Panc1 (cell line): ENCODE measurements at regions not wholly inside any gene's neighbourhood (a gene's known extent, or its start where the extent isn't known, plus 50 kb on each side); places are given as distances from the start of the nearest gene placed in this dataset.
"Not testable (repeated sequence)": the region's sequence is repeated elsewhere in the genome, so short reads cannot be mapped to it uniquely, and the experiment has no call there.

ENCODE experiments used
- ATAC-seq: fragments of 200-7000 bp; cut with Tn5 transposase; 2 replicates; pipeline ENCODE4 v1.9.1; 2020; ENCODE audit warnings: mild to moderate bottlenecking, moderate library complexity
- BruUV-seq: library from RNA; stranded (reverse); fragments of 400-500 nt; replicated peaks from 2 replicates; lab custom pipeline; 2021; lab: Mats Ljungman, UMichigan
- CTCF ChIA-PET: fragments of 300-600 bp; sonication (Branson Sonifier 250); formaldehyde crosslinking; loops from one replicate; lab custom pipeline; 2022; ENCODE audit warnings: antibody characterized with exemption; lab: Charles Lee
- POLR2A ChIA-PET: fragments of 300-600 bp; sonication (Branson Sonifier 250); formaldehyde crosslinking; loops from one replicate; lab custom pipeline; 2022; ENCODE audit warnings: antibody characterized with exemption; lab: Charles Lee
- DNase-seq: peaks from one replicate; pipeline ENCODE4 v3.0.0-alpha.2; 2010; ENCODE audit warnings: low read depth, low spot score
- H3K27ac ChIP-seq: 2 replicates; pipeline ENCODE4 v1.5.1; 2011; ENCODE audit warnings: mild to moderate bottlenecking, low read length, inconsistent platforms
- H3K27me3 ChIP-seq: fragments of 200-500 bp; sonication (Bioruptor generic); 2 replicates; pipeline ENCODE4 v1.6.0; 2014; ENCODE audit warnings: low read length, inconsistent platforms; ENCODE audit not compliant: control insufficient read depth, insufficient read depth
- H3K36me3 ChIP-seq: fragments of 200-500 bp; sonication (Bioruptor generic); 2 replicates; pipeline ENCODE4 v1.5.1; 2014; ENCODE audit warnings: inconsistent platforms, mild to moderate bottlenecking, low read length, moderate library complexity; ENCODE audit not compliant: control insufficient read depth, insufficient read depth
- H3K4me1 ChIP-seq: 2 replicates; pipeline ENCODE4 v1.5.1; 2011; ENCODE audit warnings: inconsistent platforms, mild to moderate bottlenecking, low read length, moderate library complexity; ENCODE audit not compliant: control insufficient read depth, insufficient read depth
- H3K4me3 ChIP-seq, 2 experiments: 2 replicates each; pipeline ENCODE4 v1.5.1; 2011 to 2012; ENCODE audit warnings: low read depth in 2 of 2, low read length in 2 of 2, mild to moderate bottlenecking in 2 of 2, inconsistent platforms in 1 of 2, moderate library complexity in 1 of 2
- H3K9me3 ChIP-seq: fragments of 200-500 bp; sonication (Bioruptor generic); 2 replicates; pipeline ENCODE4 v1.5.1; 2014; ENCODE audit warnings: low read depth, mild to moderate bottlenecking, inconsistent platforms, low read length, moderate library complexity; ENCODE audit not compliant: control insufficient read depth, insufficient read depth
- CTCF ChIP-seq: fragments of 450-650 bp; IDR thresholded peaks from 2 replicates; pipeline ENCODE4 v1.5.1; 2017; ENCODE audit warnings: mild to moderate bottlenecking
- POLR2AphosphoS5 ChIP-seq: IDR thresholded peaks from 2 replicates; pipeline ENCODE4 v1.6.1; 2012; ENCODE audit warnings: mild to moderate bottlenecking, low read depth, low read length, moderate library complexity
- REST ChIP-seq, 2 experiments: IDR thresholded peaks; 2 replicates each; pipeline ENCODE4 v1.6.1; 2011 to 2012; ENCODE audit warnings: low read depth in 2 of 2, control low read depth in 1 of 2, low read length in 1 of 2, mild to moderate bottlenecking in 1 of 2, moderate library complexity in 1 of 2; ENCODE audit not compliant: insufficient read depth in 1 of 2
- SIN3A ChIP-seq: IDR thresholded peaks from 2 replicates; pipeline ENCODE4 v1.6.1; 2012; ENCODE audit warnings: low read depth, mild to moderate bottlenecking, low read length, moderate library complexity, borderline replicate concordance; ENCODE audit not compliant: insufficient read depth
- TCF7L2 ChIP-seq: IDR thresholded peaks from 2 replicates; pipeline ENCODE4 v1.6.1; 2011; ENCODE audit warnings: mild to moderate bottlenecking, low read depth, low read length, inconsistent platforms
- in situ Hi-C: cut with HindIII; loops from 2 replicates; pipeline ENCODE4 v1.10.0; 2016; ENCODE audit warnings: low sequenced_read_pairs, low pct_unique_long_range_greater_than_20kb
- intact Hi-C: fragments of 100-400 bp; cut with micrococcal nuclease; formaldehyde crosslinking; loops from one replicate; pipeline ENCODE4 v1.10.0; 2022; ENCODE audit not compliant: unreplicated experiment

DNA sequence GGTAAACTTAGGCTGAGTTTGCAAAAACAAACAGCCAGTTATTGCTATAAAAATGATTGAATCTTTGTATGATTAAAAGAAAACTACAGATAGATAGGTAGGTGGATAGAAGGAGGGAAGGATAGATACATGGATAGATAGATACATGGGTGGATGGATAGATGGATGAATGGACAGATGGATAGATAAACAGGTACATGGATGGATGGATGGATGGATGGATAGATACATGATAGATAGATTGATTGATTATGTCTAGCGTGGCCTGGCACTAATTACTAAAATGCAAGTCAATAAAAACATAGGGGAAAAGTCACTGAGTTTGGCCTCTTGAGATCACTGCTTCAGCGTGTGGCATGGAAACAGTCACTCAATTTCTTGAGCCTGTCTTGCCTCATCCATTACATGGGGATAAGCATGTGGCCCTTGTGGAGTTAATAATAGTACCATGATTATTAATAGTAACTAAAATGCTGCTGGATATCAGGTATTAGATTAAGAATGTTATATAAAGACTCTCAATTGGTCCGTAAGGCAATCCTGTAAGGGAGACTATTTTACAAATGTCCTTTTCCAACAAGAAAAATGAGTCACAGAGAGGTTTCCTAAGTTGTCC is 184.9 kb downstream of the HS3ST3A1 start:
- ATAC-seq: no peak
- ChIA-PET CTCF (no interaction called here), POLR2A (no interaction called here)
- no peak overlapping the region for H3K27ac ChIP-seq
- no peaks in the 10 kb centered on the region for H3K36me3 ChIP-seq
- no peak for DNase-seq
- no peaks in the 10 kb centered on the region for H3K4me1 ChIP-seq
- intact Hi-C loops (no loop called here), in situ Hi-C loops (no loop called here)
- no peak for TF ChIP-seq POLR2AphosphoS5
- TF ChIP-seq SIN3A: no peak
- no peak for TF ChIP-seq CTCF
- TF ChIP-seq REST (IDR thresholded peaks at IDR 0.05; ENCODE audit: insufficient read depth in 1 of 2, low read depth in 2 of 2, low read length in 1 of 2): no peak
- no peak for TF ChIP-seq TCF7L2
- H3K4me3 ChIP-seq: no peak overlapping the region
- H3K27me3 ChIP-seq: no peaks in the 10 kb centered on the region
- BruUV-seq: no TSS peak
- no peaks in the 10 kb centered on the region for H3K9me3 ChIP-seq

- no peak for DNase-seq
- Histone ChIP-seq H3K4me3 (no peak overlapping the region), H3K27me3 (no peaks in the 10 kb centered on the region), H3K27ac (no peak overlapping the region), H3K4me1 (no peaks in the 10 kb centered on the region), H3K9me3 (no peaks in the 10 kb centered on the region), H3K36me3 (no peaks in the 10 kb centered on the region)
- in situ Hi-C loops (no loop called here), intact Hi-C loops (no loop called here)
- TF ChIP-seq TCF7L2: no peak
- TF ChIP-seq POLR2AphosphoS5: no peak
- TF ChIP-seq REST (IDR thresholded peaks at IDR 0.05; ENCODE audit: insufficient read depth in 1 of 2, low read depth in 2 of 2, low read length in 1 of 2): no peak
- no peak for TF ChIP-seq SIN3A
- TF ChIP-seq CTCF: no peak
- BruUV-seq: no TSS peak
- ATAC-seq: no peak
- ChIA-PET CTCF (no interaction called here), POLR2A (no interaction called here)
Observed at GRCh38 chr17:13415871-13416416, 185.8 kb downstream of the HS3ST3A1 start.

DNA sequence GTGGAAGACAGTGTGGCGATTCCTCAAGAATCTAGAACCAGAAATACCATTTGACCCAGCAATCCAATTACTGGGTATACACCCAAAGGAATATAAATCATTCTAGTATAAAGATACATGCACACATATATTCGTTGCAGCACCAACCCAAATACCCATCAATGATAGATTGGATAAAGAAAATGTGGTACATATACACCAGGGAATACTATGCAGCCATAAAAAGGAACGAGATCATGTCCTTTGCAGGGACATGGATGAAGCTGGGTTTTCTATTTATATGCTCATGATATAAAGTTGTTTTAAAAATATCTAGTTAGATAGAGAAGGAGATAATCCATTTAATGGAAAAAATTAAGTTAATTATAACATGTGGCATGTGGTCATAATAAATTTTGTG is 186.5 kb downstream of the HS3ST3A1 start:
- H3K27ac ChIP-seq: not testable (repeated sequence)

More for the DNA sequence above, 186.5 kb downstream of the HS3ST3A1 start:
- in situ Hi-C loops, BruUV-seq, intact Hi-C loops, H3K27me3 ChIP-seq, POLR2A ChIA-PET, DNase-seq, H3K4me3 ChIP-seq, H3K9me3 ChIP-seq, H3K36me3 ChIP-seq, H3K4me1 ChIP-seq, ATAC-seq, CTCF ChIA-PET: not testable (repeated sequence)
